Islet precursor cell (in vitro differentiated cells): ENCODE measurements at regions not wholly inside any gene's neighbourhood (a gene's known extent, or its start where the extent isn't known, plus 50 kb on each side); places are given as distances from the start of the nearest gene placed in this dataset.

Experiments
- DNase-seq: peaks from one replicate; pipeline ENCODE4 v3.0.0-alpha.2; 2018

DNA sequence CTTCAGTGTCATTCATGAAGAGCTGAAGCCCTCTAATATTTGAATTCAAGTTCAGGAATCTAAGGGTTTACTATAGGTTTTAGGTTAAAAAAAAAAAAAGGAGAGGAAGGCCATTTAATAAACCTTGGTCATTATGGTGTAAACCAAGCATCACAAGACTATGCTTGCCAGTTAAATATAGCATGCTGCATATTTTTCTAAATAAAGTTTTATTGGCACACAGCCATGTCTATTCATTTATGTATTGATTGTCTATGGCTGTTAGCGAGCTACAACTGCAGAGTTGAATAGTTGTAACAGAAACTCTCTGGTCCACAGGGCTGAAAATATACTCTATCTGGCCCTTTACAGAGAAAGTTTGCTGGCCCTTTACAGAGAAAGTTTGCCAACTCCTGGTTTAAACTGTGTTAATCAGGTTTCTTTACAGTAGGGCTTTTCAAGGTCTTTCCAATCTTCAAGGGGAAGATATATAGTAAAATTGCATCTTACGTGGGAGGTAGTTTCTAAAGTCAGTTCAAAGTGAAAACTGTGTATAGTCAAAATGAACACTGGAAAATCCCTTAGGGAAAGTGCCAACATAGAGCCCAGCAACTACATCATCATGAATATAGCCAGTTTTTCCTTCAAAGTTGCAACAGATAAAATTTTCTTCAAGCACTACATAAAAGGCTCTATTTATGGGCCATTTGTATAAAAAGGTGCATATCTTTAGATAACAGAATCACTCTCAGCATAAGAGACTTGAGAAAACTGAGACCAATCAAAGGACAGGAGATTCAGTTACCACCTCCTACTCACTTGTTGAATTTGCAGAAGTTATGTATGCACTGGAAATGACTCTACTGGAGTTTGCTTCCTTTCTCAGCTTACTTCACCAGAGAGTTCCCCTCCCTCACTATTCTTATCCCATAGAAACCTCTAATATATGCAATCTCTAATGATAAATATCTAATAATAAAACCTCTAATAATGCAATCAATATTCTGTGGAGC is 49.7 kb upstream of the FRMD4B start:
- DNase-seq, result no peak
